Prostate gland (tissue), 2 donors: ENCODE measurements at regions not wholly inside any gene's neighbourhood (a gene's known extent, or its start where the extent isn't known, plus 50 kb on each side); places are given as distances from the start of the nearest gene placed in this dataset.

ENCODE experiments used
- POLR2A ChIP-seq: fragments of 450-650 bp; IDR thresholded peaks from one replicate; pipeline ENCODE4 v1.6.1; 2016; ENCODE audit warnings: antibody characterized with exemption, mild to moderate bottlenecking
- POLR2AphosphoS5 ChIP-seq: sonication (generic); formaldehyde crosslinking; IDR thresholded peaks from one replicate; pipeline ENCODE4 v1.6.1; 2017; ENCODE audit warnings: antibody characterized with exemption
- TF ChIP-seq, protein P1 (sequence below), 4 experiments: fragments of 200-600 bp in 2 of 4; fragments of 450-650 bp in 2 of 4; sonication (generic) in 2 of 4; IDR thresholded peaks; 1 replicate in 3 of 4; 2 replicates in 1 of 4; pipeline ENCODE4 v1.5.1; 2016 to 2019; ENCODE audit warnings: antibody characterized with exemption in 4 of 4, mild to moderate bottlenecking in 2 of 4, moderate library complexity in 2 of 4

DNA sequence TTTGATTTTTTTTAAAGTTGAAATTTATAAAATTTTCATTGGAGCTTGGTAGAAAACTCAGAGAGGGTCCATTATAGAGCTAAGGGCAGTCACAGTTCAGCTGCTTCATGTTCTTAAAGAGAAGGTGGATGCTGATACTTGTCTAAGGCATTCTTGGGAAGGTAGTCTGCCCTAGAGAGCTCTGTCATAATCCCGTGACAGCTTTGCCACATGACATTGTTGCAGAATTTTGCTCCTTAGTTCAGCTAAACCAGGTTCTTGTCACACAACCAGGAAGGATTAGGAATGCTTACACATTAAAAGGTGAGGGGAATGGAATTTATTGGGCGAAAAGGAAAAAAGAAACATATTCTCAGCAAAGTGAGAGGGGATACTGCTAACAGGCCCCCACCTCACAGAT is 130.9 kb downstream of the GMNC start:
- TF ChIP-seq POLR2A (no peak), POLR2AphosphoS5 (no peak)
- TF ChIP-seq, protein P1, sequence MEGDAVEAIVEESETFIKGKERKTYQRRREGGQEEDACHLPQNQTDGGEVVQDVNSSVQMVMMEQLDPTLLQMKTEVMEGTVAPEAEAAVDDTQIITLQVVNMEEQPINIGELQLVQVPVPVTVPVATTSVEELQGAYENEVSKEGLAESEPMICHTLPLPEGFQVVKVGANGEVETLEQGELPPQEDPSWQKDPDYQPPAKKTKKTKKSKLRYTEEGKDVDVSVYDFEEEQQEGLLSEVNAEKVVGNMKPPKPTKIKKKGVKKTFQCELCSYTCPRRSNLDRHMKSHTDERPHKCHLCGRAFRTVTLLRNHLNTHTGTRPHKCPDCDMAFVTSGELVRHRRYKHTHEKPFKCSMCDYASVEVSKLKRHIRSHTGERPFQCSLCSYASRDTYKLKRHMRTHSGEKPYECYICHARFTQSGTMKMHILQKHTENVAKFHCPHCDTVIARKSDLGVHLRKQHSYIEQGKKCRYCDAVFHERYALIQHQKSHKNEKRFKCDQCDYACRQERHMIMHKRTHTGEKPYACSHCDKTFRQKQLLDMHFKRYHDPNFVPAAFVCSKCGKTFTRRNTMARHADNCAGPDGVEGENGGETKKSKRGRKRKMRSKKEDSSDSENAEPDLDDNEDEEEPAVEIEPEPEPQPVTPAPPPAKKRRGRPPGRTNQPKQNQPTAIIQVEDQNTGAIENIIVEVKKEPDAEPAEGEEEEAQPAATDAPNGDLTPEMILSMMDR (IDR thresholded peaks at IDR 0.05): no peak
